Right renal pelvis (tissue), 4 donors: ENCODE measurements at regions not wholly inside any gene's neighbourhood (a gene's known extent, or its start where the extent isn't known, plus 50 kb on each side); places are given as distances from the start of the nearest gene placed in this dataset.
"Not testable (repeated sequence)": the region's sequence is repeated elsewhere in the genome, so short reads cannot be mapped to it uniquely, and the experiment has no call there.

Experiments
- DNase-seq, 4 donors: peaks; one replicate each; pipeline ENCODE4 v3.0.0-alpha.2; 2013; ENCODE audit warnings: low read depth in 4 of 4, low spot score in 3 of 4, missing footprints in 1 of 4

GRCh38 chr5:42950456-42951292, 89.4 kb downstream of the ANXA2R start:
- DNase-seq, result peak in 2 of 4 donors; percentile 28 to 47

GRCh38 chr5:42950116-42950455, 90.0 kb downstream of the ANXA2R start:
- DNase-seq, result no peak

GRCh38 chr5:42949348-42950115, 90.6 kb downstream of the ANXA2R start:
- DNase-seq, result no peak

DNA sequence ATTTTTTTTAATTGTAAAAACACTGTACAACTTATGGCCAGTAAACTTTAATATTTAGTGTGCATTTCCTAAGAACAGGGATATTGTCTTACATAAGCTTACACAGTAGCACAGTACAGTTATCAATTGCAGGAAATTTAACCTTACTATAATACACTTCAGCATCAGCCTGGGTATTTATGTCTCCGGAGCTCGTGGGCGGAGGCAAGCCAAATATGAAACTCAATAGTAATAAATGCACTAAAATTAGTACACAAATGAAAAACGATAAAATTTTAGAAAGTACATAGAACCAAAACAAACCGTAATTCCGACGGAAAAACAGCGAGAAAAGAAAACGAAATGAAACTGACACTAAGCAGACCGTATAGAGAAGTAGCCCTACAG, 91.2 kb downstream of the ANXA2R start:
- DNase-seq, result no peak

- no peak for DNase-seq
Measured at GRCh38 chr5:42944989-42945388, 95.1 kb downstream of the ANXA2R start.

- no peak for DNase-seq
Measured at GRCh38 chr5:42943931-42944631, 96.0 kb downstream of the ANXA2R start.

- no peak for DNase-seq
Measured at GRCh38 chr5:42940853-42941252, 99.3 kb downstream of the ANXA2R start.

GRCh38 chr5:42932011-42932410, 108.1 kb downstream of the ANXA2R start:
- DNase-seq, result not testable (repeated sequence)

- DNase-seq, result not testable (repeated sequence)
Measured at GRCh38 chr5:42931451-42931850, 108.7 kb downstream of the ANXA2R start.

DNA sequence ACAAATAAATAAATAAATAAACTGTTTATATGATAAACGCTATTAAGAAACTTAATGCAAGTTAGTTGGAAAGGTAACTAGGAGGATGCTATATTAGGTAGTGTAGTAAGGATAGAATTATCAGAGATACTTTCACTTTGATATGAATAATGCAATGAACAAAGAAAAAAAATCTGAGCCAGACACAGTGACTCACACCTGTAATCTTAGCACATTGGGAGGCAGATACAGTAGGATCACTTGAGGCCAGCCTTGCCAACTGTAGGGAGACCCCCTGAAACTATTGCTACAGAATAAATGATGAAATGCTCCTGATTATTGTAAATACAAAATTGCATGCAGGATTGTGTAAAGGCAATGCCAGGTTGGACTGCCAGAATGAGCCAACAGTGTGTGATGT, 109.2 kb downstream of the ANXA2R start:
- no peak for DNase-seq

GRCh38 chr5:42929871-42930270, 110.2 kb downstream of the ANXA2R start:
- DNase-seq, result no peak

DNA sequence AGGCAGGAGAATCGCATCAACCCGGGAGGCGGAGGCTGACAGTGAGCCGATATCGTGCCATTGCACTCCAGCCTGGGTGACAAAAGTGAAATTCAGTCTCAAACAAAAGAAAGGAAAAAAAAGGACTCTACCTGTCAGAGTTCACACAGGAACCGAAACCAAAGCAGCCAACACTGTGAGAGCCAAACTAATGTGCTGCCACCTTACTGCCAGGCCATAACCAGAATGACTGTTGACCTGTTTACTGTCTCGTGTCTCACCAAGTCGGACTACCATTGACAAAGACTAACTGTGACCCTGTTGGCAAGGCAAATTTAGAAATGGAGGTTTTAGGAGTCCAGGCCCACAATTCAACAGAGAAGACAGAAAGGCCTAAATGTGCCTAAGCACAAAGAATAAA, 112.4 kb downstream of the ANXA2R start:
- DNase-seq, result no peak

- DNase-seq, result no peak
Measured at GRCh38 chr5:42924686-42925085, 113.0 kb upstream of the SELENOP start.

- DNase-seq, result no peak
Measured at GRCh38 chr5:42924226-42924625, 112.5 kb upstream of the SELENOP start.

GRCh38 chr5:42923710-42924109, 112.0 kb upstream of the SELENOP start:
- DNase-seq, result no peak

DNA sequence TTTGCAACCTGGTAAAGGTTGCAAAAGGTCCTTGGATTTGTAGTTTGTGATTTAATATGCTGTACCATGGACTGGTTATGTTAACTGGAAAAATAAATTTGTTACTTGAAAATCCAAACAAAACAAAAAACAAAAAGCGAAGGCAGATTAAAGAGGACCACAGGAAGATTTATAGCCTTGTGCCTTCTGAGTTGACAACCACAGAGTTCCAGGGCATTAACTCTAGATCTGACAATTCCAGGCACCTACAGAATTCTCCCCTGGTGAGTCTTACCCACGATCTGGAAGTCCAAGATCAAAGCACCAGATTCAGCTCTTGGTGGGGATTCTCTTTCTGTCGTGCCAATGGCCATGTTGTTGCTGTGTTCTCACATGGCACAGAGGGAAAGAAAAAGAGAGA, 107.9 kb upstream of the SELENOP start:
- no peak for DNase-seq

DNA sequence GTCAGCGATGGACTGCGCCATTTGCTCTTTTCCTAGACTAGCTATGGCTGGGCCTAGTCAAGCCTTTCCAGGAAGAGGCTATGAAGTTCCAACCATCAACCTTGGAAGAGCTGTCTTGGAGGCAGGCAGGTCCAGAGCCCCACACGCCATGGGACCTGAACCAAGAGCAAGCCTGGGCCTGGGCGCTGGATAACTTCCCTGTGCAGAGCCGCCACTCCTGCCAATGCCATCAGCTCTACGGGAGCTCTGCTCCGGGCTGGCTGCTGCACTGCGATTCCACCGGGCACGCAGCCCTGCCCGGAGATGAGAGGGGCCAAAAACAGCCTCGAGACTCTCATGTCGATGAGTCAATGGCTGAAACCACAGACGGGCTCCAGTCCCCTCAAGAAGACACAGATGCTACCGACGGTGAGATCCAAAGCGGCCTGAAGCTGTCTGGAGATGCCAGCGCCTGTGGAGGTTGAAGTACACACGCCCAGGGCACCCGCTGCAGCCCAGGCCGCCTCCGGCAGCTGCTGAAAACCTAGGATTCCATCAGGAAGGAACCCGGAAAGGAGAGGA, 103.7 kb upstream of the SELENOP start:
- no peak for DNase-seq

GRCh38 chr5:42912184-42912798, 100.6 kb upstream of the SELENOP start:
- no peak for DNase-seq

- peak; percentile 68 to 78 (median 74) for DNase-seq
Measured at GRCh38 chr5:42908509-42909488, 97.1 kb upstream of the SELENOP start.
